OCI-LY7 (cell line): ENCODE measurements at regions not wholly inside any gene's neighbourhood (a gene's known extent, or its start where the extent isn't known, plus 50 kb on each side); places are given as distances from the start of the nearest gene placed in this dataset.

ENCODE experiments used
- BruUV-seq: library from RNA; stranded (reverse); fragments of 400-500 nt; replicated peaks from 2 replicates; lab custom pipeline; 2021; lab: Mats Ljungman, UMichigan
- CTCF ChIA-PET: fragments of 300-600 bp; sonication (Branson Sonifier 250); formaldehyde crosslinking; loops from one replicate; lab custom pipeline; 2022; ENCODE audit warnings: antibody characterized with exemption; ENCODE audit not compliant: unreplicated experiment; lab: Charles Lee
- POLR2A ChIA-PET: fragments of 300-600 bp; sonication (Branson Sonifier 250); formaldehyde crosslinking; loops from one replicate; lab custom pipeline; 2022; ENCODE audit warnings: antibody characterized with exemption; lab: Charles Lee
- DNase-seq: peaks from one replicate; pipeline ENCODE4 v3.0.0-alpha.2; 2015; ENCODE audit warnings: low spot score
- H2AFZ ChIP-seq: fragments of 200-600 bp; sonication (generic), shearing (Covaris generic); 2 replicates; pipeline ENCODE4 v1.6.1; 2014; ENCODE audit warnings: mild to moderate bottlenecking, antibody characterized with exemption, low read length, moderate library complexity
- H3K27ac ChIP-seq: fragments of 200-600 bp; sonication (generic); 2 replicates; pipeline ENCODE4 v1.5.1; 2014; ENCODE audit warnings: mixed run types, low read depth, mild to moderate bottlenecking, moderate library complexity, low read length, inconsistent platforms; ENCODE audit not compliant: poor library complexity, severe bottlenecking
- H3K36me3 ChIP-seq: fragments of 200-600 bp; sonication (generic); 2 replicates; pipeline ENCODE4 v1.6.1; 2014; ENCODE audit warnings: mild to moderate bottlenecking, antibody characterized with exemption, low read length, moderate library complexity, mixed read lengths; ENCODE audit not compliant: insufficient read depth
- H3K4me1 ChIP-seq: fragments of 200-600 bp; sonication (generic); 2 replicates; pipeline ENCODE4 v1.5.1; 2014; ENCODE audit warnings: mild to moderate bottlenecking, low read length; ENCODE audit not compliant: insufficient read depth, poor library complexity, severe bottlenecking
- H3K4me2 ChIP-seq: fragments of 200-600 bp; sonication (generic); 2 replicates; pipeline ENCODE4 v1.6.1; 2014; ENCODE audit warnings: mild to moderate bottlenecking, low read length
- H3K4me3 ChIP-seq: fragments of 200-600 bp; sonication (generic); 2 replicates; pipeline ENCODE4 v1.5.1; 2014; ENCODE audit warnings: mild to moderate bottlenecking, low read depth, low read length; ENCODE audit not compliant: poor library complexity, severe bottlenecking
- H3K79me2 ChIP-seq: fragments of 200-600 bp; sonication (generic); 2 replicates; pipeline ENCODE4 v1.6.1; 2016; ENCODE audit warnings: low read depth, mild to moderate bottlenecking, low read length, moderate library complexity, mixed read lengths; ENCODE audit not compliant: insufficient read depth
- H3K9me2 ChIP-seq: fragments of 200-600 bp; sonication (generic); 2 replicates; pipeline ENCODE4 v1.6.1; 2016; ENCODE audit warnings: mild to moderate bottlenecking, low read length, mixed read lengths; ENCODE audit not compliant: insufficient read depth
- H3K9me3 ChIP-seq: fragments of 200-600 bp; sonication (generic); 2 replicates; pipeline ENCODE4 v1.6.1; 2014; ENCODE audit warnings: mild to moderate bottlenecking, mixed run types, low read length, mixed read lengths
- H4K20me1 ChIP-seq: fragments of 200-600 bp; sonication (generic); 2 replicates; pipeline ENCODE4 v1.6.1; 2014; ENCODE audit warnings: mild to moderate bottlenecking, antibody characterized with exemption, low read length, moderate library complexity, mixed read lengths; ENCODE audit not compliant: insufficient read depth
- CTCF ChIP-seq: fragments of 200-600 bp; sonication (generic); conservative IDR thresholded peaks from 2 replicates; pipeline ENCODE4 v1.5.1; 2014; ENCODE audit warnings: mild to moderate bottlenecking, antibody characterized with exemption, low read length, moderate library complexity, mixed read lengths
- EZH2phosphoT487 ChIP-seq: fragments of 200-600 bp; sonication (generic); IDR thresholded peaks from 2 replicates; pipeline ENCODE4 v1.6.1; 2018; ENCODE audit warnings: low read depth, borderline replicate concordance, mild to moderate bottlenecking, mixed run types, antibody characterized with exemption, low read length, moderate library complexity, mixed read lengths
- intact Hi-C: fragments of 100-400 bp; cut with micrococcal nuclease; formaldehyde crosslinking; loops from one replicate; pipeline ENCODE4 v1.10.0; 2022; ENCODE audit not compliant: unreplicated experiment

- Histone ChIP-seq H3K79me2 (no peaks in the 10 kb centered on the region), H3K36me3 (no peaks in the 10 kb centered on the region), H3K9me3 (no peaks in the 10 kb centered on the region), H3K4me1 (no peaks in the 10 kb centered on the region), H4K20me1 (no peaks in the 10 kb centered on the region), H3K4me3 (no peak overlapping the region), H3K9me2 (no peaks in the 10 kb centered on the region), H3K27ac (no peak overlapping the region), H2AFZ (no peak overlapping the region), H3K4me2 (no peak overlapping the region)
- ChIA-PET POLR2A (interaction anchor here (0.6 to 1.7 kb wide), 5 partner anchors 9 to 431 kb away, joined by 3 to 8 read pairs (median 4); no protein-coding TSS in a partner anchor), CTCF (no interaction called here)
- no peak for DNase-seq
- TF ChIP-seq EZH2phosphoT487 (no peak), CTCF (no peak)
- intact Hi-C loops, result no loop called here
- BruUV-seq, result no TSS peak
These were observed 100.3 kb upstream of the RAP1B start for GRCh38 chr12:68510397-68510796.

- intact Hi-C loops, result no loop called here
- CTCF ChIA-PET, result no interaction called here
- Histone ChIP-seq H3K36me3 (no peaks in the 10 kb centered on the region), H3K27ac (no peak overlapping the region), H3K79me2 (no peaks in the 10 kb centered on the region), H3K4me3 (no peak overlapping the region), H3K4me1 (no peaks in the 10 kb centered on the region), H3K4me2 (no peak overlapping the region), H4K20me1 (no peaks in the 10 kb centered on the region), H3K9me2 (no peaks in the 10 kb centered on the region), H3K9me3 (no peaks in the 10 kb centered on the region), H2AFZ (no peak overlapping the region)
- BruUV-seq, result no TSS peak
- no peak for DNase-seq
- no peak for TF ChIP-seq CTCF
- POLR2A ChIA-PET, result no interaction called here
These were observed 95.8 kb upstream of the RAP1B start for GRCh38 chr12:68514807-68515411.

GRCh38 chr12:68515793-68516192, 94.9 kb upstream of the RAP1B start:
- TF ChIP-seq CTCF, result no peak
- no peak for TF ChIP-seq EZH2phosphoT487
- no peak for DNase-seq
- Histone ChIP-seq H3K27ac (no peak overlapping the region), H2AFZ (no peak overlapping the region), H3K4me1 (no peaks in the 10 kb centered on the region), H4K20me1 (no peaks in the 10 kb centered on the region), H3K79me2 (no peaks in the 10 kb centered on the region), H3K9me2 (no peaks in the 10 kb centered on the region), H3K4me2 (no peak overlapping the region), H3K9me3 (no peaks in the 10 kb centered on the region), H3K4me3 (no peak overlapping the region), H3K36me3 (no peaks in the 10 kb centered on the region)
- ChIA-PET CTCF (no interaction called here), POLR2A (interaction anchor here (0.6 kb wide), 1 partner anchor 19 kb away, joined by 3 read pairs; no protein-coding TSS in a partner anchor)
- BruUV-seq, result no TSS peak
- intact Hi-C loops, result no loop called here
